Mammary epithelial cell (primary cell): ENCODE measurements at regions not wholly inside any gene's neighbourhood (a gene's known extent, or its start where the extent isn't known, plus 50 kb on each side); places are given as distances from the start of the nearest gene placed in this dataset.

Source experiments
- EZH2 ChIP-seq: IDR thresholded peaks from 2 replicates; pipeline ENCODE4 v1.6.1; 2012; ENCODE audit warnings: low read length, inconsistent platforms, borderline replicate concordance
- TF ChIP-seq, protein P1 (sequence below), 2 donors: IDR thresholded peaks in 1 of 2; conservative IDR thresholded peaks in 1 of 2; 2 replicates each; pipeline ENCODE4 v1.5.1; 2011 to 2012; ENCODE audit warnings: inconsistent platforms in 2 of 2, low read length in 2 of 2, mild to moderate bottlenecking in 2 of 2, control low read depth in 1 of 2, low read depth in 1 of 2; ENCODE audit not compliant: insufficient read depth in 1 of 2; ENCODE audit errors: extremely low read depth in 1 of 2

DNA sequence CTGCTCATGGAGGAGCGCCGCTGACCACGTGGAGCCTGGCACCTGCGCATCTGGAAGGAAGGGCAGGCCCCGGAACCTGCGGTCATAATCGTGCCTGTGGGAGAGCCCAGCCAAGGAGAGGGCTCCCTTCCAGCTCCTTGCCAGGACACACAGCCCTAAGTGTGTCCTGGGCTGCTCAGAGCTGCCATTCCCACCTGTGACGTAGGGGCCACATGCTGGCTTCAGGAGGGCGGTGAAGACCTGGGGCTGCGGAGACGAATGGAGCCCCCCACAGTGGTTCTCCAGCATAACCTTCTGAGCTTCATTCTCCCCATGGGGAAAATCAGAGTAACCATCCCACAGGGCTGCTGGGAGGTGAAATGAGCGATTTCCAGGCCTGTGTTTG lies 127.6 kb upstream of the CHST15 start:
- TF ChIP-seq, protein P1, sequence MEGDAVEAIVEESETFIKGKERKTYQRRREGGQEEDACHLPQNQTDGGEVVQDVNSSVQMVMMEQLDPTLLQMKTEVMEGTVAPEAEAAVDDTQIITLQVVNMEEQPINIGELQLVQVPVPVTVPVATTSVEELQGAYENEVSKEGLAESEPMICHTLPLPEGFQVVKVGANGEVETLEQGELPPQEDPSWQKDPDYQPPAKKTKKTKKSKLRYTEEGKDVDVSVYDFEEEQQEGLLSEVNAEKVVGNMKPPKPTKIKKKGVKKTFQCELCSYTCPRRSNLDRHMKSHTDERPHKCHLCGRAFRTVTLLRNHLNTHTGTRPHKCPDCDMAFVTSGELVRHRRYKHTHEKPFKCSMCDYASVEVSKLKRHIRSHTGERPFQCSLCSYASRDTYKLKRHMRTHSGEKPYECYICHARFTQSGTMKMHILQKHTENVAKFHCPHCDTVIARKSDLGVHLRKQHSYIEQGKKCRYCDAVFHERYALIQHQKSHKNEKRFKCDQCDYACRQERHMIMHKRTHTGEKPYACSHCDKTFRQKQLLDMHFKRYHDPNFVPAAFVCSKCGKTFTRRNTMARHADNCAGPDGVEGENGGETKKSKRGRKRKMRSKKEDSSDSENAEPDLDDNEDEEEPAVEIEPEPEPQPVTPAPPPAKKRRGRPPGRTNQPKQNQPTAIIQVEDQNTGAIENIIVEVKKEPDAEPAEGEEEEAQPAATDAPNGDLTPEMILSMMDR (conservative IDR thresholded peaks at IDR 0.05 in 1 of 2, IDR thresholded peaks at IDR 0.05 in 1 of 2; ENCODE audit: extremely low read depth in 1 of 2, insufficient read depth in 1 of 2, low read depth in 1 of 2, low read length in 2 of 2) = no peak
- no peak for TF ChIP-seq EZH2
